Fibroblast of lung (primary cell): ENCODE measurements at regions not wholly inside any gene's neighbourhood (a gene's known extent, or its start where the extent isn't known, plus 50 kb on each side); places are given as distances from the start of the nearest gene placed in this dataset.
A peak's percentile ranks its signal among the peaks of the same experiment; 100 is the strongest.

Experiments used
- DNase-seq, 2 donors: peaks; one replicate each; pipeline versions ENCODE4 v3.0.0 to v3.0.0-alpha.2; 2010; ENCODE audit warnings: low read depth in 2 of 2
- H2AFZ ChIP-seq: 2 replicates; pipeline ENCODE4 v1.5.1; 2012; ENCODE audit warnings: low read length, control low read depth, inconsistent platforms
- H3K27ac ChIP-seq: 2 replicates; pipeline ENCODE4 v1.5.1; 2011; ENCODE audit warnings: low read length, control low read depth; ENCODE audit not compliant: insufficient read depth
- H3K27me3 ChIP-seq: 2 replicates; pipeline ENCODE4 v1.5.1; 2011; ENCODE audit warnings: mild to moderate bottlenecking, low read length; ENCODE audit not compliant: control insufficient read depth, insufficient read depth
- H3K36me3 ChIP-seq: 2 replicates; pipeline ENCODE4 v1.5.1; 2011; ENCODE audit warnings: low read length; ENCODE audit not compliant: control insufficient read depth, insufficient read depth
- H3K4me1 ChIP-seq: 2 replicates; pipeline ENCODE4 v1.5.1; 2011; ENCODE audit warnings: low read length; ENCODE audit not compliant: control insufficient read depth, insufficient read depth; ENCODE audit errors: extremely low read depth
- H3K4me2 ChIP-seq: 2 replicates; pipeline ENCODE4 v1.5.1; 2011; ENCODE audit warnings: low read length, control low read depth; ENCODE audit not compliant: insufficient read depth; ENCODE audit errors: extremely low read depth
- H3K4me3 ChIP-seq, 4 experiments: fragments of 200-600 bp in 1 of 4; sonication (generic) in 1 of 4; replicated peaks in 1 of 4; 2 replicates each; pipeline ENCODE4 v1.5.1; 2011 to 2016; ENCODE audit warnings: low read length in 4 of 4, low read depth in 3 of 4, mild to moderate bottlenecking in 3 of 4, control low read depth in 2 of 4, inconsistent platforms in 1 of 4, mixed read lengths in 1 of 4; ENCODE audit not compliant: insufficient read depth in 1 of 4; ENCODE audit errors: control extremely low read depth in 1 of 4
- H3K79me2 ChIP-seq: 2 replicates; pipeline ENCODE4 v1.5.1; 2012; ENCODE audit warnings: mild to moderate bottlenecking, low read length, inconsistent platforms; ENCODE audit not compliant: control insufficient read depth, insufficient read depth
- H3K9ac ChIP-seq: 2 replicates; pipeline ENCODE4 v1.5.1; 2011; ENCODE audit warnings: mild to moderate bottlenecking, low read length, control low read depth; ENCODE audit not compliant: insufficient read depth
- H3K9me3 ChIP-seq: 2 replicates; pipeline ENCODE4 v1.5.1; 2012; ENCODE audit warnings: low read depth, low read length; ENCODE audit not compliant: control insufficient read depth, insufficient read depth
- H4K20me1 ChIP-seq: 2 replicates; pipeline ENCODE4 v1.5.1; 2011; ENCODE audit warnings: low read length; ENCODE audit not compliant: control insufficient read depth, insufficient read depth; ENCODE audit errors: extremely low read depth
- CTCF ChIP-seq, 2 donors: IDR thresholded peaks in 1 of 2; conservative IDR thresholded peaks in 1 of 2; 1 replicate in 1 of 2; 2 replicates in 1 of 2; pipeline ENCODE4 v1.5.1; 2011 to 2012; ENCODE audit warnings: low read length in 2 of 2, control low read depth in 1 of 2, inconsistent platforms in 1 of 2, low read depth in 1 of 2, mild to moderate bottlenecking in 1 of 2
- EZH2 ChIP-seq: IDR thresholded peaks from 2 replicates; pipeline ENCODE4 v1.5.1; 2012; ENCODE audit warnings: low read length, control low read depth, mild to moderate bottlenecking; ENCODE audit errors: missing control alignments

GRCh38 chr7:115340828-115341227 lies 418.9 kb downstream of the MDFIC start:
- no peaks in the 10 kb centered on the region for H3K79me2 ChIP-seq
- TF ChIP-seq CTCF (conservative IDR thresholded peaks at IDR 0.05 in 1 of 2, IDR thresholded peaks at IDR 0.05 in 1 of 2; ENCODE audit: low read depth in 1 of 2, low read length in 2 of 2) (peak; percentile 24 to 38), EZH2 (no peak)
- no peak overlapping the region for H2AFZ ChIP-seq
- H3K4me3 ChIP-seq = no peak overlapping the region
- no peak overlapping the region for H3K4me2 ChIP-seq
- no peaks in the 10 kb centered on the region for H3K36me3 ChIP-seq
- no peaks in the 10 kb centered on the region for H3K27me3 ChIP-seq
- no peaks in the 10 kb centered on the region for H3K4me1 ChIP-seq
- peak; percentile 89 to 93 for DNase-seq
- H3K9me3 ChIP-seq = no peaks in the 10 kb centered on the region
- no peaks in the 10 kb centered on the region for H4K20me1 ChIP-seq
- H3K27ac ChIP-seq = no peak overlapping the region
- no peak overlapping the region for H3K9ac ChIP-seq

- no peak overlapping the region for H3K9ac ChIP-seq
- H4K20me1 ChIP-seq = no peaks in the 10 kb centered on the region
- no peaks in the 10 kb centered on the region for H3K79me2 ChIP-seq
- DNase-seq = no peak
- no peaks in the 10 kb centered on the region for H3K27me3 ChIP-seq
- H3K9me3 ChIP-seq = no peaks in the 10 kb centered on the region
- no peaks in the 10 kb centered on the region for H3K36me3 ChIP-seq
- H3K4me2 ChIP-seq = no peak overlapping the region
- H3K27ac ChIP-seq = no peak overlapping the region
- H3K4me3 ChIP-seq = no peak overlapping the region
- no peak for TF ChIP-seq CTCF (conservative IDR thresholded peaks at IDR 0.05 in 1 of 2, IDR thresholded peaks at IDR 0.05 in 1 of 2; ENCODE audit: low read depth in 1 of 2, low read length in 2 of 2)
- TF ChIP-seq EZH2 = no peak
- no peak overlapping the region for H2AFZ ChIP-seq
- no peaks in the 10 kb centered on the region for H3K4me1 ChIP-seq
Measured at GRCh38 chr7:115338016-115338415, 416.1 kb downstream of the MDFIC start.

- no peaks in the 10 kb centered on the region for H3K4me1 ChIP-seq
- no peaks in the 10 kb centered on the region for H3K9me3 ChIP-seq
- H4K20me1 ChIP-seq = no peaks in the 10 kb centered on the region
- H3K27me3 ChIP-seq = no peaks in the 10 kb centered on the region
- H3K27ac ChIP-seq = no peak overlapping the region
- no peak overlapping the region for H3K4me2 ChIP-seq
- H2AFZ ChIP-seq = no peak overlapping the region
- peak in 1 of 2 donors; percentile 12 for DNase-seq
- TF ChIP-seq CTCF (conservative IDR thresholded peaks at IDR 0.05 in 1 of 2, IDR thresholded peaks at IDR 0.05 in 1 of 2; ENCODE audit: low read depth in 1 of 2, low read length in 2 of 2) (no peak), EZH2 (no peak)
- no peak overlapping the region for H3K9ac ChIP-seq
- H3K4me3 ChIP-seq = no peak overlapping the region
- H3K36me3 ChIP-seq = no peaks in the 10 kb centered on the region
- no peaks in the 10 kb centered on the region for H3K79me2 ChIP-seq
Measured at GRCh38 chr7:115332691-115333090, 410.8 kb downstream of the MDFIC start.
